NCI-H345 (cell line): ENCODE measurements at regions not wholly inside any gene's neighbourhood (a gene's known extent, or its start where the extent isn't known, plus 50 kb on each side); places are given as distances from the start of the nearest gene placed in this dataset.
"Not testable (repeated sequence)": the region's sequence is repeated elsewhere in the genome, so short reads cannot be mapped to it uniquely, and the experiment has no call there.

Source experiments
- DNase-seq: peaks from one replicate; lab custom pipeline; 2025; lab: John Stamatoyannopoulos, UW

DNA sequence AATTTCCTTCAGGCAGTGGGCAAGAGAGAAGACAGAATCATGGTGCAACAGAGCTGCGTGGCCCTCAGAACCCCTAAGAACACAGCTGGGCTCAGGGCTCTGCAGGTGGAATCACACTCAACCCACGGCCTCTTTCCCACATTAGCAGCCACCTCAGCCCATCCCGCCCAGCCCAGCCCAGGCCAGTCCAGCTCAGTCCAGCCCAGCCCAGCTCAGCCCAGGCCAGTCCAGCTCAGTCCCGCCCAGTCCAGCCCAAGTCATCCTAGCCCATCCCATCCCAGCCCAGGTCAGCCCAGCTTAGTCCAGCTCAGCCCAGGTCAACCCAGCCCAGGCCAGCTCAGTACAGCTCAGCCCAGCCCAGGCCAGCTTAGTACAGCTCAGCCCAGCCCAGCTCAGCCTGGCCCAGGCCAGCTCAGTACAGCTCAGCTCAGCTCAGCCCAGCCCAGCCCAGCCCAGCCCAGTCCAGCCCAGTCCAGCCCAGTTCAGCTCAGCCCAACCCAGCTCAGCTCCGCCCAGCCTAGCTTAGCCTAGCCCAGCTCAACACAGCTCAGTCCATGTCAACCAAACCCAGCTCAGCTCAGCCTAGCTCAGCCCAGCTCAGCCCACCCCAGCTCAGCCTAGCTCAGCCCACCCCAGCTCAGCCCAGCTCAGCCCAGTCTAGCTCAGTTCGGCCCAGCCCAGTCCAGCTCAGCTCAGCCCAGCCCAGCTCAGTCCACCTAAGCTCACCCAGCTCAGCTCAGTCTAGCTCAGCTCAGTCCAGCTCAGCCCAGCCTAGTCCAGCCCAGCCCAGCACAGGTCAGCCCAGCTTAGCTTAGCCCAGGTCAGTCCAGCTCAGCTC is 183.1 kb downstream of the TMEM121 start:
- no peak for DNase-seq

DNA sequence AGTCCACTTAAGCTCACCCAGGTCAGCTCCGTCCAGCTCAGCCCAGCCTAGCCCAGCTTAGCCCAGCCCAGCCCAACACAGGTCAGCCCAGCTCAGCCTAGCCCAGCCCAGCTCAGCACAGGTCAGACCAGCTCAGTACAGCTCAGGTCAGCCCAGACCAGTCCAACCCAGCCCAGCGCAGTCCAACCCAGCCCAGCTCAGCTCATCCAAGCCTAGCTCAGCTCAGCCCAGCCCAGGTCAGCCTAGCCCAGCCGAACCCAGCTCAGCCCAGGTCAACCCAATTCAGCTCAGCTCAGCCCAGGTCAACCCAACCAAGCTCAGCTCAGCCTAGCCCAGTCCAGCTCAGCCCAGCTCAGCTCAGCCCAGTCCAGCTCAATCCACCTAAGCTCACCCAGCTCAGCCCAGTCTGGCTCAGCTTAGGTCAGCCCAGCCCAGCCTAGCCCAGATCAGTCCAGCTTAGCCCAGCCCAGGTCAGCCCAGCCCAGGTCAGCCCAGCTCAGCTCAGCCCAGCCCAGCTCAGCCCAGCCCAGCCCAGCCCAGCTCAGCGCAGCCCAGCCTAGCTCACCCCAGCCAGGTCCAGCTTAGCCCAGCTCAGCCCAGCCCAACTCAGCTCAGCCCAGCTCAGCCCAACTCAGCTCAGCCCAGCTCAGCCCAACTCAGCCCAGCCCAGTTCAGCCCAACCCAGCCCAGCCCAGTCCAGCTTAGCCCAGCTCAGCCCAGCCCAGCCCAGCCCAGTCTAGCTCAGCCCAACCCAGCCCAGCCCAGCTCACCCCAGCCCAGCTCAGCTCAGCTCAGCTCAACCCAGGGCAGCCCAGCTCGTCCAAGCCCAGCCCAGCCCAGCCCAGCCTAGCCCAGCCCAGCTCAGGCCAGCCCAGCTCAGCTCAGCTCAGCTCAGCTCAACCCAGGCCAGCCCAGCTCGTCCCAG is 184.0 kb downstream of the TMEM121 start:
- DNase-seq, result no peak

DNA sequence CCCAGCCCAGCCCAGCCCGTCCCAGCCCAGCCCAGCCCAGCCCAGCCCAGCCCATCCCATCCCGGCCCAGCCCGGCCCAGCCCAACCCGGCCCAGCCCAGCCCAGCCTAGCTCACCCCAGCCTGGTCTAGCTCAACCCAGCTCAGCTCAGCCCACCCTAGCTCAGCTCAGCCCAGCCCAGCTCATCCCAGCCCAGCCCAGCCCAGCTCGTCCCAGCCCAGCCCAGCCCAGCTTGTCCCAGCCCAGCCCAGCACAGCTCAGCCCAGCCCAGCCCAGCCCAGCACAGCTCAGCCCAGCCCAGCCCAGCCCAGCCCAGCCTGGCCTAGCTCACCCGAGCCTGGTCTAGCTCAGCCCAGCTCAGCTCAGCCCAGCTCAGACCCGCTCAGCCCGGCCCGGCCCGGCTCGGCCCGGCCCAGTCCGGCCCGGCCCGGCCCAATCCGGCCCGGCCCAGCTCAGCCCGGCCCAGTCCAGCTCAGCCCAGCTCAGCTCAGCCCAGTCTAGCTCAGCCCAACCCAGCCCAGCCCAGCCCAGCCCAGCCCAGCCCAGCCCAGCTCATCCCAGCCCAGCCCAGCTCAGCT is 184.7 kb downstream of the TMEM121 start:
- DNase-seq, result no peak

DNA sequence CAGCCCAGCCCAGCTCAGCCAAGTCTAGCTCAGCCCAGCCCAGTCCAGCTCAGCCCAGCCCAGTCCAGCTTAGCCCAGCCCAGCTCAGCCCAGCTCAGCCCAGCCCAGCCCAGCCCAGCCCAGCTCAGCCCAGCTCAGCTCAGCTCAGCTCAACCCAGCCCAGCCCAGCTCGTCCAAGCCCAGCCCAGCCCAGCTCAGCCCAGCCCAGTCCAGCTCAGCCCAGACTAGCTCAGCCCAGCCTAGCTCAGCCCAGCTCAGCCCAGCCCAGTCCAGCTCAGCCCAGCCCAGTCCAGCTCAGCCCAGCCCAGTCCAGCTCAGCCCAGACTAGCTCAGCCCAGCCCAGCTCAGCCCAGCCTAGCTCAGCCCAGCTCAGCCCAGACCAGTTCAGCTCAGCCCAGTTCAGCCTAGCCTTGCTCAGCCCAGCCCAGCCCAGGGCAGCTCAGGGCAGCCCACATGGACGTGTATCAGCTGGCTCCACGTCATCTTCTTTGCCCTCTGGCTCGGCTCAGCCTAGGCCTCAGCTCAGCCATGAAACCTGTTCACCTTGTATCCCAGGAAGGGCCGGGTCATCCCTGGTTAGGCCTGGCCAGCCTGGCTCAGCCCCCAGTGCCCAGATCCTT is 185.6 kb downstream of the TMEM121 start:
- no peak for DNase-seq

DNA sequence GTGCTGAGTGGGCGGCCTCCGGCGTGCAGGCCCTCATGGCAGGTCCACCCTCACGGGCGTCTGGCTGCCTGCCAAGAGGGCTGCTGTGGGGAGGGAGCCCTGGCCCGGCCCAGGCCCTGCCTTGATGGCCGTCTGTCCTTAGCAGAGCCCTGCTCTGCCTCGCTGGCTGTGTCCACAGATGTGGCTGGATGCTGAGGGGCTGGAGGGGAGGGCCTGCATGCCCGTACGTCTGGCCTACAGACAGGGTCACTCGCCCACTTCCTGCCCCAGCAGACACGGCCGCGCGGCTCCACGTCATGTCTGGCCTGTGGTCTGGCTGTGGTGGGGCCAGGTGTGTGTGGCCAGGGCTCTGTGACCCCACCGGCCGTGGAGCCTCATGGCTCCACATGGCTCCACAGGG is 186.3 kb downstream of the TMEM121 start:
- not testable (repeated sequence) for DNase-seq

DNA sequence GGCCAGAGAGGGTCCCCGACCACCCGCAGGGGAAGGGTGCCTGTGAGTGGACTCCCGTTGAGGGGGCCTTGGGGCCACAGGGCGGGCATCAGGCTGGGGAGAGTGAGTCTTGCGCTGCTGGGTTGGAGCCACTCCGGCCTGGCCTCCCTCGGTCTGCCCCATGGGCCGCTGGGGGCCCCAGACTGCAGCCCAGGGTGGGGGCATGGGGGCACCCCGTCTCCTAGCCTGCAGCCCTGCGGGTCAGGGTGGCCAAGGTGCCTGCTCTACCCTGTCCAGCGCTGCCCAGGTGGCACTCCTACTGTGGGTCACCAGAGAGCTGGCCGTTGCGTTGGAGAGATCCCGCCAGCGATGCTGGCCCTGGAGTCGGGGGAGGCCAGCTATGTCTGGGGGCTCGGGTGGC is 186.8 kb downstream of the TMEM121 start:
- not testable (repeated sequence) for DNase-seq

DNA sequence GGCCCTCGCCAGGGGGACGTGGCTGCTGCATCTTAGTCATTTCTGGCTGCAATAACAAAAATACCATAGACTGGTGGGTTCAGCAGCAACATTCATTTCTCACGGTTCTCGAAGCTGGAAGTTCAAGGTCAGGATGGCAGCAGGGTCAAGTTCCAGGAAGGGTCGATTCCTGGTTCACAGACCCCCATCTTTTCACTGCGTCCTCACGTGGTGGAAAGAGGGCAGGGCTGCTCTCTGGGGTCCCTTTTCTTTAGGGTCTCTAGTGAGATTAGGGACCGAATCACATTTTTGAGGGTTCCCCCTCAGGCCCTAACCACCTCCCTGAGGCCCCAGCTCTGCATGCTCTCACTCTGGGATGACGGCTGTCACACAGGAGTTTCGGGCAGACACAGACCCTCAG is 187.5 kb downstream of the TMEM121 start:
- DNase-seq, result not testable (repeated sequence)

DNA sequence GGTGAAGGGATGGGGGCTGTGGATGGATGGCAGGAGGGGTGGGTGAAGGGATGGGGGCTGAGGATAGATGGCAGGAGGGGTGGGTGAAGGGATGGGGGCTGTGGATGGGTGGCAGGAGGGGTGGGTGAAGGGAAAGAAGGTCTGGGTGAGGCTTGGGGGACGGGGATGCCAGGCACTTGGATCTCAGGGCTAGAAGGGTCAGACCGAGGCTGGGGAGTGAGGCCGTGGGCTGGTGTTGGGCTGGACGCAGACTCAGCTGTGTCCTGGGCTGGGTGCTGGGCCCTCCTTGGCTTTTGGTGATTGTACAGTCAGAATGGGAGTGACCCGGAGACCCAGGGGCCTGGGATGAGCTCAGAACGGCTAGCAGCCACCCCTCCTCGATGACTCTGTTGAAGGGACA is 192.4 kb downstream of the TMEM121 start:
- not testable (repeated sequence) for DNase-seq

DNA sequence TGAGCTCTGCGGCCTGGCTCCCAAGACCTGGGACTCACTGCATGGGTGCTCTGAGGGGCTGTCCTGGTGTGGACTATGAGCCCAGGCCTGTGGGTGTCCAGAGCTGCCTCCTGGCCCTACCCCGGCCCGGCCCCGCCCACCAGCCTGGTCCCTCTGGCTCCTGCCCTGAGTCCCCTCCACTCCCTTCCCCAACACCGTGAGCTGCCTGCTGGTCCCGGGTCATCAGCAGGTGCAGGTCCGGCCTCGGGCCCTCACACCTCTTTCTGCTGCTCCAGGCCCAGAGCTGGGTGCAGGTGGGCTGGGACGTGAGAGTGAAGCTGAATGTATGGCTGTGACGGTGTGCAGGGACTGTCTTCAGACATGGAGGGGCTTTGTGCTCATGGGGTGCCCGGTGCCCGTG is 193.7 kb downstream of the TMEM121 start:
- not testable (repeated sequence) for DNase-seq

DNA sequence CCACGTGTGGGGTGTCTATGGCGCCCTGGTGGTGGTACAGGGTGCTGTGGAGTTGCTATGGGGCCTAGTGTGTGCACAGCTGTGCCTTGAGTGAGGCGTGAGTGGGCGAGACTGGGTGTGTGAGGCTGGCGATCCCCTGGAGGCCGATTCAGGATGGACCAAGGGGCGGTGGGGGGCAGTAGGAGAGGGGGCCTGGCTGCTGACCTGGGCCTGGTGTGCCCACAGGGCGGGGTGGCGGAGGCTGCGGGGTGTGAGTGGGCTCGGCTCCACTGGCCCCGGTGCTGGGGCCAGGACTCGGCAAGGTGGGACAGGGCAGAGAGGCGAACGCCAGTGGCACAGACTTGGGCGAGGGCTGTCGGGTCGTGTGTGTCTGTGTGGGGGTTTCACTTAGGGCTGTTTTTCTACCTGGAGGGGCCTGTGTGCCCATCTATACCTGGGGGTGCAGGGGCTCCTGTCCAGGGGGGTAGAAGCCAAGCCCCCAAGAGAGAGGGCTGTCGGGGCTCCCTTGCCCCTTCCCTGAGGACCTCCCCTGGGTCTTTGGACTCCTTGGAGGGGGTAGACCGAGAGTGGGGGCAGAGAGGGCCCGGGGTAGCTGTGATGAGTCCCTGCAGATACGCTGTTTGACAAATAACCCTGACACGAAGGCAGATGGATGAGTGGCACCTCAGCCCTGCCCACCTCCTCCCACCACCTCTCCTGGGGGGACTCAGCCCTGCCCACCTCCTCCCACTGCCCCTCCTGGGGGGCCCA is 194.6 kb downstream of the TMEM121 start:
- not testable (repeated sequence) for DNase-seq

DNA sequence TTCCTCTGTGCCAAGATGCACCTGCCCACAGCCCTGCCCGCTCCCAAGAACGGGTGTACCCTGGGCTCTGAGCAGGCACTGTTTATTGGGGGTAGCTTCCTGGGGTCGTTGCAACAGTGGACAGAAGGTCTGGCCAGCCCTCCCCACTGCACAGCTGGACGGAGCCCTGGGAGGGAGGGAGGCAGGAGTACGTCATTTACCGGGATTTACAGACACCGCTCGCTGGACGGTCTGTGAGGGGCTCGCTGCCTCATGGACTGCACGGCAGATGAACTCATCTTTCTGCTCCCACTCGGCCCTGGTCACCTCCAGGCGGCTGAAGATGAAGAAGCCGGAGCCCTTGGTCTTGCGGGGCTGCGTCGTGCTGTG is 195.2 kb downstream of the TMEM121 start:
- not testable (repeated sequence) for DNase-seq

DNA sequence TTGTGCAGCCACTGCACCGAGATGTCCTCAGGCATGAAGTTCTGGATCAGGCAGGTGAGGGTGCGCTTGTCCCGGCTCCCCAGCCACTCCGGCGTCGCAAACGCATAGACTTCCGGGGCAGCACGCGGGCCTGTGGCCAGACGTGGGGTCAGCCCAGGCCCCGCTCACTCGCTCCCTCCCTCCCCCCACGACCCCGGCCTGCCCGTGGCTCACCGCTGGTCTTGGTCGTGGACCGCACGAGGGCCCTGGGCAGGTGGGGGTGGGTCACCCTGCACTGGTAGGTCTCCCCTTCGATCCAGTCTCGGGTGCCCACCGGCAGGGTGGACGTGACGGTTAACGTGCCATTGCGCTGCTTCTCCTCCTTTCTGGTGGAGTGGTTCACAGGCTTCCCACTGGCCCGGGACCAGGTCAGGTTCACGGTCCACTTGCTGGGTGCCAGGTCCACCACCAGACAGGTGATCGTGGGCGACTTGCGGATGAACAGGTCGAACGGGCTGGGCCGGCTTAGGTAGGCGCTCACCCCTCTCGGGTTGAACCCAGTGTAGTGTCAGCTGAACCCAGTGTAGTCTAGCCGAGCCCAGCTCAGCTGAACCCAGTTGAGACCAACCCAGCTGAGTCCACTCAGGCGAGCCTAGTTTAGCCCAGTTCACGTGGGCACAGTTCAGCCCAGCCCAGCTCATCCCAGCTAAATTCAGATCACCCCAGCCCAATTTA is 195.8 kb downstream of the TMEM121 start:
- not testable (repeated sequence) for DNase-seq

DNA sequence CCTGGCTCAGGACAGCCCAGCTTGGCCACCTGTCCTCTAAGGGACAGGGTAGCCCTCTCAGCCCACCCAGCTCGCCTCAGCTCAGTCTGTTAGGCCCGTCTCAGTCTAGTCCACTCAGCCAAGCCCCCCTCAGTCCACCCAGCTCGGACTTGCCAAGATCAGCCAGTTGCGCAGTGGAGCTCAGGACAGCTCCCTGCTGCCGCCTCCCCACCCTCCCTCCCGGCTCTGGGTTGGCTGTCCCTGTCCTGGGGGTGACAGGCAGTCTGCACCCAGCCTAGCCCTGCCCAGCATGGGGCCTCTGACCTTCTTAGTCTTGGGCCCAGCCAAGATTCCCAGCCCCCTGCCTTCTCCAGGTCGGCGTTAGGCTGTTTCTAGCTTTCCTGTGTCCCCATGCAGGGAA is 196.9 kb downstream of the TMEM121 start:
- not testable (repeated sequence) for DNase-seq

DNA sequence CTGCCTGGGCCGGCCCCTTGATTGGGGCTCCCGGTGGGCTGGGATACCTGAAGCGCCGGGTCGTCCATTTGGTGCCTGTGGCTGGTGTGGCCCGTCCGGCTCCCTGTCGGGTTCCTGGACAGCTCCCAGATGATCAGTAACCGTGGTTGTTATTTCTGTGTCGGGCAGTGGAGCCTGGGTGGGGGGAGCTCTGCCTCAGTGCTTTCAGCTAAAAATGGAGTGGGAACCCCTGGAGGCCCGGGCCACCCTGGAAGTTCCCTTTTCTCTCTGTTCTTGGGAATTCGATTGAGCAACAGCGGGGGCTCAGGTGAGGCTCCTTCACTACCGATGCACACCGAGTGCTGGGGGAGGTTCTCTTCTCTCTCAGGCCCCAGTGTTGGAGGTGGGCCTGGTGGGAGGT is 197.4 kb downstream of the TMEM121 start:
- not testable (repeated sequence) for DNase-seq

DNA sequence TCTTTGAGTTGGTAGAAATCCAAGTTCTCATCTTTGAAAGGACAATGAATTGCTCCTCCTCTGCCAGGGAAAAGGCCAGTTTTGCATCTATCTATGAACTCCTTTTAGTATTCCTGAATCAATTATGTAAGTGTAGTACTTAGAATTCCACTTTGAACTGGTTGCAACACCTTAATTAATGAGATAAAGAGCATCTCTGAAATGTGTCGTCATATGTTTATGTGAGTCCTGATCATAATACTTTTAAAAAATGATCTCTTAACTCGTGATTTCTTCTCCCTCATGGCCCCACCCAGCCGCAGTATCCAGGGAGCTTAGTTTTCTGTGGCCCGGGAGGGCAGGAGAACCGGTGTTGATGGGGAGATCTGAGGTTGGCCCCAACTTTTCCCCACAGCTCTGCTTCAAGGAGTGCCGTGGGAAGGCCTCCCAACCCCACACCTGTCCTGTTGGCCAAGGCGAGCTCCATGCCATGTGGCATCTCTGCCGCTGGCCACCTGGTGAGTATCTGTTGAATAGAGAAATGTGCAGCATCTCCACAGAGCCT is 203.5 kb downstream of the TMEM121 start:
- DNase-seq, result not testable (repeated sequence)

DNA sequence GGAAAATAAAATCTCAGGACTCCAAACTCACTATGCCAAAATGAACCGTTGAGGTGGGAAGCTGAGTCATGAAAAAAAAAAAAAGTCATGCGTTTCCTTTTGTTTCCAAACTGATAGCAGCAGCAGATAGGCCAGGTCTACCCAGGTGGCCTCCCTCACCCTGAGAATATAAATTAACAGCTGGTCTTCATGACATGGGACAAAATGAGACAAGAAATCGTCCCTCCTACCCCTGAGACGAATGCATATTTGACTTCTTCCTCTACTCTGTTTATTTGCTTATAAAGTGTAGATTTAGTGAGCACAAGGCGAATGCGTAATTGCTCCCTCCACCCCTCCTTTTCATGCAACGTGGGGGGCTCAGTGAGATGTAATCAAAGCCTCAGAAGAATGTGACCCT is 204.3 kb downstream of the TMEM121 start:
- not testable (repeated sequence) for DNase-seq

DNA sequence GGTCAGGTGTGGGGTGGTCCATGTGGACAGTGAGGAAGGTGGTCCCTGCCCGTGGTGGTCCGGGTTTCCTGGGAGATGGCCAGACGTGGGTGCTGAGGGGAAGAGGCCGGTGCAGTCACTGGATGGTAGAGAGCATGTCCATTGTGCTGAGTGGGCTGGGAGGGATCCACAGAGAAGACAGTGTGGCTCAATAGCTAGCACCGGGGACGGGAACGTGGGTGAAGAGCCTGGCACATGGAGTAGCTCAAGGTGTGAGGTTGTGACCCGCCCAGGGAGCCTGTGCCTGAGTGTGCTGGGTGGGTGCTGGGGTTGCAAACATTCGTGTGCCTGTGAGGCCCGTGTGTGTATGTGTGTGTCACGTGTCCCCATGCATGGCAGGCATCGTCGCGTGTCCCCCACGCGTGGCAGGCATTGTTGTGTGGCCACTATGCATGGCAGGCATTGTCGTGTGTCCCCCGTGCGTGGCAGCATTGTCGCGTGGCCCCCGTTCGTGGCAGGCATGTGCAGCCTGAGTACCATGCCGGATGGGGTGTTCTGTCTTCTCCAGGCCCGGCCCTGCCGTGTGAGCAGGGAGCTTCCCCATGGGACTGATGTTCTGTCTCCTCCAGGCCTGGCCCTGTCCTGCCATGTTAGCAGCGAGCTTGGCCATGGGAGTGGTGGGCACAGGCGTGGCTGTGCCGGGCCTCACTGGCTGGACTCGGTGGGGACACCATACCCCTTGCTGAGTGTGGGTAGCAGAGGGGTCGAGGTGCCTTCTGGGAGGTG is 205.0 kb downstream of the TMEM121 start:
- DNase-seq, result not testable (repeated sequence)

DNA sequence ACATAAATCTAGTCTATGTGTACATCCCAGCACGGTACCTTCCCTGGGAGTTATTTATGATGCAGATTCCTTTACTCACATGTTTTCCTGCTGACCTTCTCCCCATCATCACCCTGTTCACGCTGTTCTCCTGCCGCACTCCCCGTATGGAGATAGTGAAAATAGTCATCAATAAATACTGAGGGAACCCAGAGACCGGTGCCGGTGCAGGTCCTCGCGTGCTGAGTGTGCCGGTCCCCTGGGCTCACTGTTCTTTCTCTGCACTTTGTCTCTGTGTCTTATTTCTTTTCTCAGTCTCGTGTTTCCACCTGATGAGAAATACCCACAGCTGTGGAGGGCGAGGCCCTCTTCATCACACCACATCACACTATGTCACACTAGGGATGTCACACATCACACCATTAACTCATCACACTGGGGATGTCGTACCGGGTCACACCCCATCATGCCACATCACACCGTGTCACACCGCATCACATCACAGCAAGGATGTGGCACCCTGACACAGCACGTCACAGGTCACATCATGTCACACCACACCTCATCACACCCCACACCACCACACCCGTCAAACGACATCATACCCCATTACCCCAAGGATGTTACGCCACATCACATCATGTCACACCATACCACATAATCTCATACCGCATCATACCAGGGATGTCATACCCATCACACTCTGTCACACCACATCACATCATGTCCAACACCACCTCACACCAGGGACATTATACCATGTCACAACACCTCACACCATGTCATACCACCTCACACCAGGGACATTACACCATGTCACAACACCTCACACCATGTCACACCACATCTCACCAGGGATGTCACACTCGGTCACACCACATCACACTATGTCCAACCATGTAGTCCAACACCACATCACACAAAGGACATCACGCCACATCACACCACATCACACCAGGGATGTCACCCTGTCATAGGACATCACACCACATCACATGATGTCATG is 207.0 kb downstream of the TMEM121 start:
- no peak for DNase-seq
